ENCODE measurements at regions not wholly inside any gene's neighbourhood (a gene's known extent, or its start where the extent isn't known, plus 50 kb on each side); places are given as distances from the start of the nearest gene placed in this dataset.
A peak's percentile ranks its signal among the peaks of the same experiment; 100 is the strongest.

DNA sequence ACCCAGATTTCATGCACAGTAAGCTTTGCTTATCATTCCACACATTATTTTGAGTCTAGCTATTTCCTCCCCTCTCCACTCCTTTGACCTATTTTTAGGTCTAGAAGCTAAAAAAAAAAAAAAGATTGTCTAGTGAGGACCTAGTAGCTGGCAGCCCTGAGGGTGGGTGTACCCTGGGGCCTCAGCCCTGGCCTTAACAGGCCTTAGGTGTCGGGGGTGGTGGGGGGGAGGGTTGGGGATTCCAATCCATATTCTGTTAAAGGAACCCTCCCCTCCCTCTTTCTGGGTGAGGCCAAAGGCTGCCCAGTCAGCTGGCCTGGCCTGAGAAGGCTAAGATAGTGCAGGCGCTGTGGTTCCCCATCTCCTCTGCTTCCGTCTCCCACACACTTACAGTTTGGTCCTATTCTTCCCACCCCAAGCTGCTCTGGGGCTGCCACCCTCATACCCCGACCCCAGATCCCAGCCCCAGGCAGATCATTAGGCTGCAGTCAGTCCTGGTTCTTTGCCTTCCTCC is 65.5 kb upstream of the HK2 start:
- H3K9me3 Mint-ChIP-seq = no peaks in the 10 kb centered on the region
- H3K36me3 Mint-ChIP-seq = no peaks in the 10 kb centered on the region
- no peak overlapping the region for H3K4me3 Mint-ChIP-seq
- DNase-seq = no peak
- H3K4me1 Mint-ChIP-seq = no peaks in the 10 kb centered on the region
- H3K27ac Mint-ChIP-seq = no peak overlapping the region
- peaks cover 11 to 15% of the 10 kb centered on the region in 2 donors for H3K27me3 Mint-ChIP-seq
- no peak for ATAC-seq (replicated peaks)

DNA sequence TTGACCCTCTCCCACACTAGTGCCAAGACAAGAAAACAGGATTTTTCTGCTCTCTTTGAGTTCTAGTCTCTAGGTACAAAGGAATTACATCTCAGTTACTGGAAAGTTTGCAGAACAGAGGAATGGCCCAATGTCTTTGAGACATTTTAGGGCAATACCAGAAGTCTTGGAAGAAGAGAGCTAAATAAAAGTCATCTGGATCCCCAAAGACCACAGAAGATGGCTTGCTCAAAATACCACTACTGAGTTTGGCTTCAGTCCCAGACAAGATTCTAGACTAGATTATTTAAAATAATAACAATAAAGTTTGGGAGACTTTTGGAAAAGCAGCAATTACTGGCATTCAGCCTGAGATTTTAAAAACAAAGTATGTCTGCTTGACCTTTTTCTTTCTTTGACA is 61.9 kb upstream of the HK2 start:
- DNase-seq = no peak
- H3K36me3 Mint-ChIP-seq = no peaks in the 10 kb centered on the region

DNA sequence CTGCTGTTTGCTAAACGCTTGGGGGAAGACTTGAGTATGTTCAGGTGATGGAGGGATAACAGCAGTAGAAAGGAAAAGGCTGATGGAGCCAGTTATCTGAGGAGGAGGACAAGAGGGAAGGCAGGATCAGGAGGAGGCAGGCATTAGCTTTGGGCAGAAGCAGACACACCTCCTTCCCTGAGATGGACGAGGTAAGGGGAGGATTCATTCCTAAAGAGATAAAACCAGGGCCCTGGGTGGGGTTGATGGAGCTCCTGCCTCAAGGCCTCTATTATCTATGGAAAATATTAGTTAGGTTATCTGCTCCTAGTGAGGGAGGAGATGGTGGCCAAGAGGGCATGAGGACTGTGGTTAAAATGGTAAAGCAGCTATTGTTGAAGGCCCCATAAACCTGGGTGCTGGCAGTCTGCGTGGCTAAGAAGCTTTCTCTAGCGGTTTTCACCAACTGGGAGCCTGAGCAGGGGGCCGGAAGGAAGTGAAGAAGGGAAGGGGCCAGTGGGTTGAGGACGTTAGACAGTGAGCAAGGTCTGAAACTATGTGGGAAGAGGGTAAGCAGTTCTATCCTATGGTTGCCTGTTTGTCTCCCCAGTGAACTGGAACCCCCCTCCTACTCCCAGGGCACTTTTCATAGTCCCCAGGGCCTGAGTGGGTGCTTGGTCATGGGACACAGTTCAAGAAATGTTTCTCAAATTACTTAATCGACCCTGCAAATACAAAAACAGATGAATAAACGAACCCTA is 56.6 kb upstream of the HK2 start:
- no peaks in the 10 kb centered on the region for H3K9me3 Mint-ChIP-seq
- no peaks in the 10 kb centered on the region for H3K36me3 Mint-ChIP-seq
- no peak overlapping the region for H3K4me3 Mint-ChIP-seq
- peak; percentile 87 to 92 for ATAC-seq (replicated peaks)
- no peak for DNase-seq
- H3K4me1 Mint-ChIP-seq = peaks cover 10 to 18% of the 10 kb centered on the region in 2 donors
- H3K27ac Mint-ChIP-seq = peak overlapping the region; percentile 60
- H3K27me3 Mint-ChIP-seq = peaks cover 0 to 5% of the 10 kb centered on the region in 2 donors

More for the DNA sequence above, 61.9 kb upstream of the HK2 start:
- peaks cover under 1 to 3% of the 10 kb centered on the region in 2 donors for H3K4me1 Mint-ChIP-seq
- H3K4me3 Mint-ChIP-seq = no peak overlapping the region
- H3K27me3 Mint-ChIP-seq = peaks cover 10 to 11% of the 10 kb centered on the region in 2 donors
- ATAC-seq (replicated peaks) = no peak
- no peak overlapping the region for H3K27ac Mint-ChIP-seq
- H3K9me3 Mint-ChIP-seq = no peaks in the 10 kb centered on the region

DNA sequence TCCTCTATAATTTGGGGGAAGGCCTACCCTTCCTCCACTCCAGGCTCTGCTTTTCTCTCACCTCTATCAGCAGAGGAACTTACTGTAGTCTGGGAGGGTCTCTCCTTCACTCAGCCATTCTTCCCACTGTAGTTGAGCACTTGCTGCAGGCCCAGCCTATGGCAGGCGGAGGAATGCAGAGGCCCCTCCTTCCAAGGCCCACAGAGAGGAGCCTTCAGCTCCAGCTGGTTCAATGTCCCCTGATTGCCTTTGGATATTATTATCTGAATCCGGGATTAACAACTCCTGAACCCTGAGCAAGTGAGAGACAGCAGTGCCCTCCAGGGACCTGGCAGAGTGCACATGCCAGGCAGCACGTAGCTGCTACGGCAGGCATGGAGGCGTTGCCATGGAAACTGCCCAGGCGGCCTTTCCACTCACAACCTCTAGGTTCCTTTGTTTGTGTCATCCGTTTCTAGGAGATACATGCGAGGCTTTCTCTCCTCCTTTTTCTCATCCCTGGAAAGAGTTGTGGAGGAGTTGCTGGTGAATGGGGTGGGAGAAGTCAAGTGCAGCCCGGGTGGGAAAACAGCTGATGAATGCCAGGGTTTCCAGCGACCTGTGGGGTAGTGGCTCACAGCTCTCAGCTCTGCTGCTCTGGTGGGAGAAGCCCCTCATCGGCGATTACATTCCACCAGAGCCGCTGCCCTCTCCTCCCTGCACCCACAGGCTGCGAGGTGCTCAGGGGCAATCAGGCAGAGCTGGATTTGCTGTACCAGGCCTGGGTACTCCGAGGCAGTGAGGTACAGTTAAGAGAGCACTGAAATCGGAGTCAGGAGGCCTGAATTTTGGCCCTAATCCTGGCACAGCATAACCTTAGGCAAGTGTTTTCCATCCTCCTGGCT is 55.3 kb upstream of the HK2 start:
- peaks cover 10 to 18% of the 10 kb centered on the region in 2 donors for H3K4me1 Mint-ChIP-seq
- no peak for DNase-seq
- no peak overlapping the region for H3K27ac Mint-ChIP-seq
- H3K4me3 Mint-ChIP-seq = no peak overlapping the region
- no peaks in the 10 kb centered on the region for H3K9me3 Mint-ChIP-seq
- H3K27me3 Mint-ChIP-seq = peaks cover 0 to 10% of the 10 kb centered on the region in 2 donors
- H3K36me3 Mint-ChIP-seq = no peaks in the 10 kb centered on the region
- ATAC-seq (replicated peaks) = peak in 1 of 2 donors; percentile 16

DNA sequence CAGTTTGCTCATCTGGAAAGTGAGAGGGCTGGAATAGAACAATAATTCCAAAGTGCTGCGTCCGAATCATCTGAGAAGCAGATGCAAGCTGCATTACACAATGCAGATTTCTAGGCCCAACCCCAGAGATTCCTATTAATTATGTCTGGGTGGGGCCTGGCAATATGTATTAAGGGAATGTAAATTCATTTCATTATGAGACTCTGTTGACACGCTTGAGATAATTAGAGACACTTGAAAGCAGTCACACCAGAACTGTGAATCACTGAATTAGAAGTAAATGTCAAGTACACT is 54.7 kb upstream of the HK2 start:
- Mint-ChIP-seq H3K4me3 (no peak overlapping the region), H3K36me3 (no peaks in the 10 kb centered on the region), H3K4me1 (peaks cover 10 to 18% of the 10 kb centered on the region in 2 donors), H3K9me3 (no peaks in the 10 kb centered on the region), H3K27ac (no peak overlapping the region), H3K27me3 (peaks cover 0 to 13% of the 10 kb centered on the region in 2 donors)
- ATAC-seq (replicated peaks) = no peak
- no peak for DNase-seq

DNA sequence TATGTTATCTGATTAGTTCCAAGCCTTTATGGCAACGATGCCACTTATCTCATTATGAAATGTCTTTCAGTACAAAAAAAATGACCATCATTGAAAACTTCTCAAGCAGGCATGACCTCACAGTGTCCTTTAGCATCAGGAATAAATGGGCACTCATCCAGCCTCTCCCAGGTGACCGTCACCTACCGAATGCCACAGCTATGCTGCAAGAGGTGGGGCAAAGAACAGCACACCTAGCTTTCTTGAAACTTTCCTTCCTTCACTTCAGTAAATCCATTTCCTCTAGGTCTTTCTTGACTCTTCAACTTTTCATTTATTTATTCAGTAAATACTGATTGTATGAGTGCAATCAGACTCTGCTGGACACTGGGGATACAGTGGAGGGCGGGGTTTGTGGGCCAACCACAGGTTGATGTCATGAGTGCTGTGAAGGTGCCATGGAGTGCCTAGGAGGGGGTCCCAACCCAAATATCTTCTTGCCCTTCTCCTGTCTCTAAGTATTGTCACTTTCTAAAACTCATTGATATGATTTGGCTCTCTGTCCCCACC is 54.3 kb upstream of the HK2 start:
- no peak overlapping the region for H3K27ac Mint-ChIP-seq
- H3K4me3 Mint-ChIP-seq = no peak overlapping the region
- H3K4me1 Mint-ChIP-seq = peaks cover 10 to 18% of the 10 kb centered on the region in 2 donors
- peaks cover 3 to 17% of the 10 kb centered on the region in 2 donors for H3K27me3 Mint-ChIP-seq
- ATAC-seq (replicated peaks) (no peak), DNase-seq (no peak)
- H3K36me3 Mint-ChIP-seq = no peaks in the 10 kb centered on the region
- no peaks in the 10 kb centered on the region for H3K9me3 Mint-ChIP-seq

Data from stimulated activated naive B cell treated with anti-CD40 and anti-IgM and Interleukin-4, amounts not matched to agents 10 μg/mL and 1 μg/mL and 100 μg/mL, for 72 hours (primary cell).